SIG-M5 treated with dmso at 0.1 percent for 504 hours (cell line): ENCODE measurements at regions not wholly inside any gene's neighbourhood (a gene's known extent, or its start where the extent isn't known, plus 50 kb on each side); places are given as distances from the start of the nearest gene placed in this dataset.
A peak's percentile ranks its signal among the peaks of the same experiment; 100 is the strongest.

Experiments
- DNase-seq: peaks from one replicate; lab custom pipeline; 2025; ENCODE audit not compliant: unreplicated experiment; lab: John Stamatoyannopoulos, UW

- DNase-seq = no peak
Observed at GRCh38 chr12:89976866-89977265, 268.2 kb upstream of the ATP2B1 start.

- DNase-seq = no peak
Observed at GRCh38 chr12:89975574-89975973, 266.9 kb upstream of the ATP2B1 start.

- DNase-seq = no peak
Observed at GRCh38 chr12:89971880-89972279, 263.2 kb upstream of the ATP2B1 start.

GRCh38 chr12:89970722-89971121, 262.1 kb upstream of the ATP2B1 start:
- DNase-seq = no peak

GRCh38 chr12:89969093-89969492, 260.5 kb upstream of the ATP2B1 start:
- DNase-seq = no peak

- DNase-seq = no peak
Observed at GRCh38 chr12:89968151-89968700, 259.6 kb upstream of the ATP2B1 start.

- DNase-seq = no peak
Observed at GRCh38 chr12:89966495-89967240, 258.0 kb upstream of the ATP2B1 start.

- DNase-seq = no peak
Observed at GRCh38 chr12:89965993-89966392, 257.4 kb upstream of the ATP2B1 start.

- DNase-seq = peak; percentile 8
Observed at GRCh38 chr12:89962648-89963047, 254.0 kb upstream of the ATP2B1 start.

- DNase-seq = no peak
Observed at GRCh38 chr12:89960607-89961394, 252.2 kb upstream of the ATP2B1 start.

GRCh38 chr12:89960011-89960507, 251.4 kb upstream of the ATP2B1 start:
- DNase-seq = no peak

GRCh38 chr12:89959179-89959578, 250.5 kb upstream of the ATP2B1 start:
- DNase-seq = no peak

- DNase-seq = no peak
Observed at GRCh38 chr12:89954259-89954658, 245.6 kb upstream of the ATP2B1 start.

GRCh38 chr12:89951694-89952060, 243.0 kb upstream of the ATP2B1 start:
- no peak for DNase-seq

- peak; percentile 43 for DNase-seq
Observed at GRCh38 chr12:89951050-89951693, 242.5 kb upstream of the ATP2B1 start.

- DNase-seq = no peak
Observed at GRCh38 chr12:89950421-89950820, 241.8 kb upstream of the ATP2B1 start.

GRCh38 chr12:89949457-89950195, 241.0 kb upstream of the ATP2B1 start:
- peak; percentile 35 for DNase-seq

GRCh38 chr12:89948271-89949175, 239.9 kb upstream of the ATP2B1 start:
- DNase-seq = no peak

GRCh38 chr12:89947437-89948270, 239.0 kb upstream of the ATP2B1 start:
- no peak for DNase-seq
